ENCODE measurements at regions not wholly inside any gene's neighbourhood (a gene's known extent, or its start where the extent isn't known, plus 50 kb on each side); places are given as distances from the start of the nearest gene placed in this dataset.

- no peaks in the 10 kb centered on the region for H3K36me3 ChIP-seq (ENCODE audit: control insufficient read depth in 4 of 4, insufficient read depth in 4 of 4, low read length in 3 of 4)
- H3K27me3 ChIP-seq (replicated peaks in 2 of 5; ENCODE audit: control insufficient read depth in 4 of 5, insufficient read depth in 5 of 5, low read length in 4 of 5) = no peaks in the 10 kb centered on the region
- CTCF ChIA-PET = no interaction called here
- no peaks in the 10 kb centered on the region for H3K9me3 ChIP-seq (ENCODE audit: control extremely low read depth in 1 of 5, control insufficient read depth in 4 of 5, insufficient read depth in 2 of 5, low read depth in 1 of 5, low read length in 4 of 5)
- no peak for DNase-seq
- no peak overlapping the region for H3K27ac ChIP-seq (ENCODE audit: insufficient read depth in 1 of 2, low read depth in 1 of 2, low read length in 2 of 2, poor library complexity in 1 of 2, severe bottlenecking in 2 of 2)
- 100% methylated on average over 1 of the region's 2 CpGs for WGBS (ENCODE audit: insufficient coverage)
- POLR2A ChIA-PET = no interaction called here
- H3K4me1 ChIP-seq (ENCODE audit: control extremely low read depth in 1 of 4, control insufficient read depth in 4 of 4, insufficient read depth in 4 of 4, low read length in 3 of 4) = peaks cover 0 to 13% (median 9%) of the 10 kb centered on the region in 4 experiments
- no peak overlapping the region for H3K4me3 ChIP-seq (ENCODE audit: control insufficient read depth in 1 of 7, extremely low read depth in 1 of 7, insufficient read depth in 4 of 7, low read depth in 2 of 7, low read length in 6 of 7)
Measured at GRCh38 chr11:95501761-95502266, 270.8 kb upstream of the SESN3 start.

GRCh38 chr11:95500466-95500865, 269.5 kb upstream of the SESN3 start:
- no peaks in the 10 kb centered on the region for H3K4me1 ChIP-seq (ENCODE audit: control extremely low read depth in 1 of 4, control insufficient read depth in 4 of 4, insufficient read depth in 4 of 4, low read length in 3 of 4)
- H3K27me3 ChIP-seq (replicated peaks in 2 of 5; ENCODE audit: control insufficient read depth in 4 of 5, insufficient read depth in 5 of 5, low read length in 4 of 5) = no peaks in the 10 kb centered on the region
- CTCF ChIA-PET = no interaction called here
- H3K9me3 ChIP-seq (ENCODE audit: control extremely low read depth in 1 of 5, control insufficient read depth in 4 of 5, insufficient read depth in 2 of 5, low read depth in 1 of 5, low read length in 4 of 5) = no peaks in the 10 kb centered on the region
- POLR2A ChIA-PET = no interaction called here
- no peak for DNase-seq
- H3K36me3 ChIP-seq (ENCODE audit: control insufficient read depth in 4 of 4, insufficient read depth in 4 of 4, low read length in 3 of 4) = no peaks in the 10 kb centered on the region
- 100% methylated on average over 1 of the region's 1 CpG for WGBS (ENCODE audit: insufficient coverage)
- H3K4me3 ChIP-seq (ENCODE audit: control insufficient read depth in 1 of 7, extremely low read depth in 1 of 7, insufficient read depth in 4 of 7, low read depth in 2 of 7, low read length in 6 of 7) = no peak overlapping the region
- H3K27ac ChIP-seq (ENCODE audit: insufficient read depth in 1 of 2, low read depth in 1 of 2, low read length in 2 of 2, poor library complexity in 1 of 2, severe bottlenecking in 2 of 2) = no peak overlapping the region

- ChIA-PET CTCF (no interaction called here), POLR2A (no interaction called here)
- H3K27me3 ChIP-seq (replicated peaks in 2 of 5; ENCODE audit: control insufficient read depth in 4 of 5, insufficient read depth in 5 of 5, low read length in 4 of 5) = no peaks in the 10 kb centered on the region
- H3K4me3 ChIP-seq (ENCODE audit: control insufficient read depth in 1 of 7, extremely low read depth in 1 of 7, insufficient read depth in 4 of 7, low read depth in 2 of 7, low read length in 6 of 7) = no peak overlapping the region
- no peaks in the 10 kb centered on the region for H3K4me1 ChIP-seq (ENCODE audit: control extremely low read depth in 1 of 4, control insufficient read depth in 4 of 4, insufficient read depth in 4 of 4, low read length in 3 of 4)
- no peaks in the 10 kb centered on the region for H3K9me3 ChIP-seq (ENCODE audit: control extremely low read depth in 1 of 5, control insufficient read depth in 4 of 5, insufficient read depth in 2 of 5, low read depth in 1 of 5, low read length in 4 of 5)
- no peak for DNase-seq
- H3K27ac ChIP-seq (ENCODE audit: insufficient read depth in 1 of 2, low read depth in 1 of 2, low read length in 2 of 2, poor library complexity in 1 of 2, severe bottlenecking in 2 of 2) = no peak overlapping the region
- H3K36me3 ChIP-seq (ENCODE audit: control insufficient read depth in 4 of 4, insufficient read depth in 4 of 4, low read length in 3 of 4) = no peaks in the 10 kb centered on the region
Measured at GRCh38 chr11:95499516-95500135, 268.6 kb upstream of the SESN3 start.

- POLR2A ChIA-PET = no interaction called here
- no peak for DNase-seq
- CTCF ChIA-PET = interaction anchor here (0.6 kb wide), 1 partner anchor 211 kb away, joined by 3 read pairs; no protein-coding TSS in a partner anchor
- Histone ChIP-seq H3K36me3 (ENCODE audit: control insufficient read depth in 4 of 4, insufficient read depth in 4 of 4, low read length in 3 of 4) (no peaks in the 10 kb centered on the region), H3K4me1 (ENCODE audit: control extremely low read depth in 1 of 4, control insufficient read depth in 4 of 4, insufficient read depth in 4 of 4, low read length in 3 of 4) (no peaks in the 10 kb centered on the region), H3K4me3 (ENCODE audit: control insufficient read depth in 1 of 7, extremely low read depth in 1 of 7, insufficient read depth in 4 of 7, low read depth in 2 of 7, low read length in 6 of 7) (no peak overlapping the region), H3K9me3 (ENCODE audit: control extremely low read depth in 1 of 5, control insufficient read depth in 4 of 5, insufficient read depth in 2 of 5, low read depth in 1 of 5, low read length in 4 of 5) (peaks cover 0 to 4% (median 0%) of the 10 kb centered on the region in 5 experiments), H3K27me3 (replicated peaks in 2 of 5; ENCODE audit: control insufficient read depth in 4 of 5, insufficient read depth in 5 of 5, low read length in 4 of 5) (no peaks in the 10 kb centered on the region), H3K27ac (ENCODE audit: insufficient read depth in 1 of 2, low read depth in 1 of 2, low read length in 2 of 2, poor library complexity in 1 of 2, severe bottlenecking in 2 of 2) (no peak overlapping the region)
- WGBS (ENCODE audit: insufficient coverage) = 95% methylated on average over 2 of the region's 2 CpGs
Measured at GRCh38 chr11:95498722-95499425, 267.9 kb upstream of the SESN3 start.

GRCh38 chr11:95496901-95497300, 265.9 kb upstream of the SESN3 start:
- H3K9me3 ChIP-seq (ENCODE audit: control extremely low read depth in 1 of 5, control insufficient read depth in 4 of 5, insufficient read depth in 2 of 5, low read depth in 1 of 5, low read length in 4 of 5) = peaks cover 0 to 7% (median 0%) of the 10 kb centered on the region in 5 experiments
- WGBS (ENCODE audit: insufficient coverage) = 100% methylated on average over 1 of the region's 1 CpG
- ChIA-PET CTCF (no interaction called here), POLR2A (no interaction called here)
- H3K4me1 ChIP-seq (ENCODE audit: control extremely low read depth in 1 of 4, control insufficient read depth in 4 of 4, insufficient read depth in 4 of 4, low read length in 3 of 4) = no peaks in the 10 kb centered on the region
- DNase-seq = no peak
- no peak overlapping the region for H3K27ac ChIP-seq (ENCODE audit: insufficient read depth in 1 of 2, low read depth in 1 of 2, low read length in 2 of 2, poor library complexity in 1 of 2, severe bottlenecking in 2 of 2)
- no peaks in the 10 kb centered on the region for H3K27me3 ChIP-seq (replicated peaks in 2 of 5; ENCODE audit: control insufficient read depth in 4 of 5, insufficient read depth in 5 of 5, low read length in 4 of 5)
- no peak overlapping the region for H3K4me3 ChIP-seq (ENCODE audit: control insufficient read depth in 1 of 7, extremely low read depth in 1 of 7, insufficient read depth in 4 of 7, low read depth in 2 of 7, low read length in 6 of 7)
- H3K36me3 ChIP-seq (ENCODE audit: control insufficient read depth in 4 of 4, insufficient read depth in 4 of 4, low read length in 3 of 4) = no peaks in the 10 kb centered on the region

- ChIA-PET POLR2A (no interaction called here), CTCF (no interaction called here)
- WGBS (ENCODE audit: insufficient coverage) = 100% methylated on average over 2 of the region's 4 CpGs
- Histone ChIP-seq H3K27ac (ENCODE audit: insufficient read depth in 1 of 2, low read depth in 1 of 2, low read length in 2 of 2, poor library complexity in 1 of 2, severe bottlenecking in 2 of 2) (no peak overlapping the region), H3K36me3 (ENCODE audit: control insufficient read depth in 4 of 4, insufficient read depth in 4 of 4, low read length in 3 of 4) (no peaks in the 10 kb centered on the region), H3K4me1 (ENCODE audit: control extremely low read depth in 1 of 4, control insufficient read depth in 4 of 4, insufficient read depth in 4 of 4, low read length in 3 of 4) (no peaks in the 10 kb centered on the region), H3K9me3 (ENCODE audit: control extremely low read depth in 1 of 5, control insufficient read depth in 4 of 5, insufficient read depth in 2 of 5, low read depth in 1 of 5, low read length in 4 of 5) (peaks cover 0 to 10% (median under 1%) of the 10 kb centered on the region in 5 experiments), H3K27me3 (replicated peaks in 2 of 5; ENCODE audit: control insufficient read depth in 4 of 5, insufficient read depth in 5 of 5, low read length in 4 of 5) (no peaks in the 10 kb centered on the region), H3K4me3 (ENCODE audit: control insufficient read depth in 1 of 7, extremely low read depth in 1 of 7, insufficient read depth in 4 of 7, low read depth in 2 of 7, low read length in 6 of 7) (no peak overlapping the region)
- DNase-seq = no peak
Measured at GRCh38 chr11:95495706-95496105, 264.7 kb upstream of the SESN3 start.

- Histone ChIP-seq H3K27me3 (replicated peaks in 2 of 5; ENCODE audit: control insufficient read depth in 4 of 5, insufficient read depth in 5 of 5, low read length in 4 of 5) (no peaks in the 10 kb centered on the region), H3K4me1 (ENCODE audit: control extremely low read depth in 1 of 4, control insufficient read depth in 4 of 4, insufficient read depth in 4 of 4, low read length in 3 of 4) (no peaks in the 10 kb centered on the region), H3K9me3 (ENCODE audit: control extremely low read depth in 1 of 5, control insufficient read depth in 4 of 5, insufficient read depth in 2 of 5, low read depth in 1 of 5, low read length in 4 of 5) (peaks cover 0 to 13% (median 2%) of the 10 kb centered on the region in 5 experiments), H3K36me3 (ENCODE audit: control insufficient read depth in 4 of 4, insufficient read depth in 4 of 4, low read length in 3 of 4) (no peaks in the 10 kb centered on the region), H3K4me3 (ENCODE audit: control insufficient read depth in 1 of 7, extremely low read depth in 1 of 7, insufficient read depth in 4 of 7, low read depth in 2 of 7, low read length in 6 of 7) (no peak overlapping the region), H3K27ac (ENCODE audit: insufficient read depth in 1 of 2, low read depth in 1 of 2, low read length in 2 of 2, poor library complexity in 1 of 2, severe bottlenecking in 2 of 2) (no peak overlapping the region)
- WGBS (ENCODE audit: insufficient coverage) = no CpG with 5 or more reads among the region's 1 CpG
- POLR2A ChIA-PET = no interaction called here
- no peak for DNase-seq
- CTCF ChIA-PET = no interaction called here
Measured at GRCh38 chr11:95494856-95495255, 263.9 kb upstream of the SESN3 start.
